ENCODE measurements at regions not wholly inside any gene's neighbourhood (a gene's known extent, or its start where the extent isn't known, plus 50 kb on each side); places are given as distances from the start of the nearest gene placed in this dataset.

DNA sequence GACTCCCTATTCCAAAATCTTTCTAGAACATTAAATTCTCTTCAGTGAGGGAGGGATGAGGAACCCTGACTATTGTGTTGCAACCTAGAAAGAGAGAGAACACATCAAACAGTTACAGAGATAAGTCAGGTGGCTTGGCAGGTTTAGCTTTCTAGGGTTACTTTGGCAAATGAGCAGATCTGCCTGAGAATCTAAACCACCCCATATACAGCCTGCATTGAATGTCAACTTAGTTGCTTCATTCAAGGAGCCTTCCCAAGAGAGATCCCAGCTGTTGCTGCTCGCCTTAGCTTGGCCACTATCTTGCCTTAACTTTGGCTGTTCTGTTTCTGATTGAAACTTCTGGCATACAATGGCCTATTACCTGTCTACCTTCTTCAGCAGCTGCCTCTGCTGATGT is 74.7 kb upstream of the TCF21 start:
- no peak for DNase-seq (ENCODE audit: extremely low read depth, low read depth)
- no peak for TF ChIP-seq CTCF (IDR thresholded peaks at IDR 0.05; ENCODE audit: low read depth, low read length)

GRCh38 chr6:133814797-133815196 is 74.1 kb upstream of the TCF21 start:
- no peak for DNase-seq (ENCODE audit: extremely low read depth, low read depth)
- no peak for TF ChIP-seq CTCF (IDR thresholded peaks at IDR 0.05; ENCODE audit: low read depth, low read length)

DNA sequence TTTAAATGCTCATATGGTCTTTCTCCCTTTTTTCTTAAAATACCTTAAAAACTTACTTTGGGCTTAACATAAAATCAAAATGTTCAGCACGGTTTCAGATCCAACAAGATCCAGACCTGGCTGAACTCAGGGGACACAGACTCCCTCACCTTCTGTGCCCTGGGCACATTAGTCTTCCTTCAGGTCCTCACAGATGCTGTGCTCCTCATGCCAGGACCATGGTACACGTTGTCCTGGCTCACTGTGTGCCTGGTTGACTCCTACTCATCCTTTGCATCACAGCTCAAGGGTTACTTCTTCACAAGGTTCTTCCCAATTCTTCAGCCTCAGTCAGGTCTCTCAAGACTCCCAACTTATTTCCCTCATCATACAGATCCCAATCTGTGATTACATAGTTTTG is 73.6 kb upstream of the TCF21 start:
- no peak for DNase-seq (ENCODE audit: extremely low read depth, low read depth)

DNA sequence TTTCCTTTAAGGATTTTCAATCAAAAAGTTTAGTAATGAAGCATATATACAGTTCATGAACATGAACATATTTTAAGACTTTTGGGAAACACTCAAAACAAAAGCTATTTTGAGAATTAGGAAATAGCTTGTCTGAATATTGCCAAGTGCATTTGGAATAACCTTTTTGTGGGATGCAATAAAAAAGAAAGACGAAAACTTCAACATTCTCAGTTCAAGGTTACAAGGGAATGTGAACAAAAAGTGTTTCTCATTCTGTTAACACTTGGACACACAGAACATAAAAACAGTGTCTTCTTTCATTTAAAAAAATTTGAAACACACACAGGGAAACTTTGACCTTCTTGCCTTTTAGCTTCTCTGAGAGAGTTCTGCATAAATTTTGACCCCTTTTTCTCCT is 72.7 kb upstream of the TCF21 start:
- no peak for TF ChIP-seq CTCF (IDR thresholded peaks at IDR 0.05; ENCODE audit: low read depth, low read length)
- no peak for DNase-seq (ENCODE audit: extremely low read depth, low read depth)

More for the DNA sequence above, 73.6 kb upstream of the TCF21 start:
- TF ChIP-seq CTCF (IDR thresholded peaks at IDR 0.05; ENCODE audit: low read depth, low read length): no peak

GRCh38 chr6:133817460-133818047 is 71.4 kb upstream of the TCF21 start:
- no peak for DNase-seq (ENCODE audit: extremely low read depth, low read depth)

DNA sequence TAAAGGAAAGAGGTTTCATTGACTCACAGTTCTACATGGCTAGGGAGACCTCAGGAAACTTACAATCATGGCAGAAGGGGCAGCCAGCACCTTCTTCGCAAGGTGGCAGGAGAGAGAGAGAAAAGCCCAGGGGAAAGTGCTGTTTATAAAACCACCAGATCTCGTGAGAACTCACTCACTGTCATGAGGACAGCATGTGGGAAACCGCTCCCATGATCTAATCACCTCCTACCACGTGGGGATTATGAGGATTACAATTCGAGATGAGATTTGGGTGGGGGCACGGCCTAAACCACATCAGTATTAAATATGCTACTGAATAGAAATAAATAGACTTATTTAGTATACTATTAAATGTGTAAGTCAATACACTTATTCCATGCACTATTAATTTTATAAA is 70.6 kb upstream of the TCF21 start:
- TF ChIP-seq CTCF (IDR thresholded peaks at IDR 0.05; ENCODE audit: low read depth, low read length): no peak

More at GRCh38 chr6:133817460-133818047, 71.4 kb upstream of the TCF21 start:
- TF ChIP-seq CTCF (IDR thresholded peaks at IDR 0.05; ENCODE audit: low read depth, low read length): peak; percentile 33

DNA sequence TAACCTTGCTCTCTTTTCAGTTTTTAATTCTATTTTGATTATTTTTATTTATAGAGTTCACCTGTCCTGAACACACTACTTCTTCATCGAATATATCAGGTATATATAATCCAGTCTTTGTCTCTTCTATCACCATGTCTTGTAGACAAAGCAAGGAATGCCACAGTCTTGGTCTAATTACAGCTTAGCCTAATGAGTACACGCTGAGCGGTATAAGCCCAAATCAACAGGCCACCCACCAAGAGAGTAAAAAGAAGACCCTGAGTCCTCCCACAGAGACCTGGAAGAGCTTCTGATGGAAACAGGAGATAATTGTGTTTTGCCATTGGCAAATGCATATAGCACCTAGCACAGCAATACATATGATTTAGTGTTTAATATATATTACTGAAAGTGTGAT is 68.7 kb upstream of the TCF21 start:
- no peak for TF ChIP-seq CTCF (IDR thresholded peaks at IDR 0.05; ENCODE audit: low read depth, low read length)
- no peak for DNase-seq (ENCODE audit: extremely low read depth, low read depth)

More for the DNA sequence above, 70.6 kb upstream of the TCF21 start:
- DNase-seq (ENCODE audit: extremely low read depth, low read depth): no peak

All from AG09319 (cell line).